Smooth muscle cell (in vitro differentiated cells): ENCODE measurements at regions not wholly inside any gene's neighbourhood (a gene's known extent, or its start where the extent isn't known, plus 50 kb on each side); places are given as distances from the start of the nearest gene placed in this dataset.
A peak's percentile ranks its signal among the peaks of the same experiment; 100 is the strongest.

Source experiments
- DNase-seq: peaks from one replicate; lab custom pipeline; 2025; ENCODE audit not compliant: unreplicated experiment; lab: John Stamatoyannopoulos, UW
- H2AFZ ChIP-seq: fragments of 200-600 bp; sonication (generic); 2 replicates; pipeline ENCODE4 v1.6.0; 2016; ENCODE audit warnings: antibody characterized with exemption, low read depth, mild to moderate bottlenecking
- H3F3A ChIP-seq: fragments of 200-600 bp; sonication (generic); 2 replicates; pipeline ENCODE4 v1.6.0; 2017; ENCODE audit warnings: antibody characterized with exemption, low read depth
- H3K27ac ChIP-seq: fragments of 200-600 bp; sonication (generic); 2 replicates; pipeline ENCODE4 v1.5.1; 2016; ENCODE audit warnings: low read depth, mild to moderate bottlenecking
- H3K27me3 ChIP-seq: fragments of 200-600 bp; sonication (generic); 2 replicates; pipeline ENCODE4 v1.6.1; 2016; ENCODE audit warnings: low read depth, mild to moderate bottlenecking
- H3K36me3 ChIP-seq: fragments of 200-600 bp; sonication (generic); 2 replicates; pipeline ENCODE4 v1.5.1; 2016; ENCODE audit warnings: low read depth
- H3K4me1 ChIP-seq: fragments of 200-600 bp; sonication (generic); 2 replicates; pipeline ENCODE4 v1.5.1; 2016; ENCODE audit warnings: low read depth
- H3K4me2 ChIP-seq: fragments of 200-600 bp; sonication (generic); 2 replicates; pipeline ENCODE4 v1.6.0; 2016; ENCODE audit warnings: mild to moderate bottlenecking
- H3K4me3 ChIP-seq: fragments of 200-600 bp; sonication (generic); 2 replicates; pipeline ENCODE4 v1.5.1; 2016; ENCODE audit warnings: mild to moderate bottlenecking
- H3K79me2 ChIP-seq: fragments of 200-600 bp; sonication (generic); 2 replicates; pipeline ENCODE4 v1.6.0; 2016; ENCODE audit warnings: low read depth, mild to moderate bottlenecking
- H3K9ac ChIP-seq: fragments of 200-600 bp; sonication (generic); 2 replicates; pipeline ENCODE4 v1.6.0; 2016; ENCODE audit warnings: low read depth
- H3K9me3 ChIP-seq: fragments of 200-600 bp; sonication (generic); replicated peaks from 2 replicates; pipeline ENCODE4 v1.5.1; 2016; ENCODE audit warnings: low read depth
- H4K20me1 ChIP-seq: fragments of 200-600 bp; sonication (generic); 2 replicates; pipeline ENCODE4 v1.6.0; 2016; ENCODE audit warnings: low read depth
- CTCF ChIP-seq: fragments of 200-600 bp; sonication (generic); IDR thresholded peaks from 2 replicates; pipeline ENCODE4 v1.5.1; 2017; ENCODE audit warnings: borderline replicate concordance, mild to moderate bottlenecking, antibody characterized with exemption; ENCODE audit not compliant: insufficient read depth, poor library complexity, severe bottlenecking
- WGBS: methylation state at CpG from one replicate; pipeline ENCODE4 v1.1.7; 2016; ENCODE audit warnings: low lambda C conversion rate; 5-methylcytosine and 5-hydroxymethylcytosine counted together

- Histone ChIP-seq H2AFZ (no peak overlapping the region), H3K9me3 (no peaks in the 10 kb centered on the region), H3K4me3 (no peak overlapping the region), H3K79me2 (no peaks in the 10 kb centered on the region), H3K36me3 (no peaks in the 10 kb centered on the region), H3F3A (peaks cover 9% of the 10 kb centered on the region), H4K20me1 (no peaks in the 10 kb centered on the region), H3K9ac (no peak overlapping the region), H3K27me3 (no peaks in the 10 kb centered on the region), H3K4me2 (no peak overlapping the region), H3K27ac (no peak overlapping the region), H3K4me1 (no peaks in the 10 kb centered on the region)
- no peak for TF ChIP-seq CTCF
- DNase-seq: no peak
- WGBS: 84% methylated on average over 2 of the region's 2 CpGs
These were observed 379.6 kb downstream of the NAF1 start for GRCh38 chr4:162787120-162787519.

GRCh38 chr4:162782778-162783525 lies 383.7 kb downstream of the NAF1 start:
- H4K20me1 ChIP-seq: no peaks in the 10 kb centered on the region
- H3K4me2 ChIP-seq: no peak overlapping the region
- no peaks in the 10 kb centered on the region for H3K36me3 ChIP-seq
- TF ChIP-seq CTCF: no peak
- peak overlapping the region; percentile 11 for H2AFZ ChIP-seq
- H3K9me3 ChIP-seq: no peaks in the 10 kb centered on the region
- H3K27me3 ChIP-seq: no peaks in the 10 kb centered on the region
- H3F3A ChIP-seq: no peaks in the 10 kb centered on the region
- no peak overlapping the region for H3K4me3 ChIP-seq
- DNase-seq: no peak
- H3K9ac ChIP-seq: no peak overlapping the region
- H3K79me2 ChIP-seq: no peaks in the 10 kb centered on the region
- 66% methylated on average over 7 of the region's 7 CpGs for WGBS
- no peaks in the 10 kb centered on the region for H3K4me1 ChIP-seq
- H3K27ac ChIP-seq: no peak overlapping the region

GRCh38 chr4:162782096-162782777 lies 384.5 kb downstream of the NAF1 start:
- H3K79me2 ChIP-seq: no peaks in the 10 kb centered on the region
- no peak overlapping the region for H3K4me3 ChIP-seq
- no peak overlapping the region for H3K27ac ChIP-seq
- DNase-seq: no peak
- no peaks in the 10 kb centered on the region for H4K20me1 ChIP-seq
- no peaks in the 10 kb centered on the region for H3K9me3 ChIP-seq
- TF ChIP-seq CTCF: no peak
- H3F3A ChIP-seq: no peaks in the 10 kb centered on the region
- no peaks in the 10 kb centered on the region for H3K27me3 ChIP-seq
- 52% methylated on average over 3 of the region's 3 CpGs for WGBS
- no peak overlapping the region for H2AFZ ChIP-seq
- no peaks in the 10 kb centered on the region for H3K4me1 ChIP-seq
- no peak overlapping the region for H3K9ac ChIP-seq
- no peaks in the 10 kb centered on the region for H3K36me3 ChIP-seq
- peak overlapping the region; percentile 40 for H3K4me2 ChIP-seq
